GM12891 (cell line): ENCODE measurements at regions not wholly inside any gene's neighbourhood (a gene's known extent, or its start where the extent isn't known, plus 50 kb on each side); places are given as distances from the start of the nearest gene placed in this dataset.

ENCODE experiments used
- DNase-seq: peaks from one replicate; pipeline ENCODE4 v3.0.0; 2011; ENCODE audit warnings: low spot score; ENCODE audit not compliant: insufficient read length
- FAIRE-seq: peaks from 2 replicates; lab custom pipeline; 2011; peaks lifted over from hg19 to GRCh38; lab: Jason Lieb, UNC
- PAX5 ChIP-seq: IDR thresholded peaks from 2 replicates; pipeline ENCODE4 v1.6.1; 2011; ENCODE audit warnings: low read length, moderate library complexity, mild to moderate bottlenecking; ENCODE audit not compliant: insufficient read depth, severe bottlenecking
- POLR2A ChIP-seq: IDR thresholded peaks from 2 replicates; pipeline ENCODE4 v1.6.1; 2011; ENCODE audit warnings: low read depth, low read length, control low read depth
- POLR2AphosphoS5 ChIP-seq: IDR thresholded peaks from 2 replicates; pipeline ENCODE4 v1.6.1; 2011; ENCODE audit warnings: low read depth, low read length, control low read depth
- POU2F2 ChIP-seq: IDR thresholded peaks from 2 replicates; pipeline ENCODE4 v1.6.1; 2011; ENCODE audit warnings: low read depth, mild to moderate bottlenecking, control low read depth, low read length, moderate library complexity
- SPI1 ChIP-seq: IDR thresholded peaks from 2 replicates; pipeline ENCODE4 v1.6.1; 2011; ENCODE audit warnings: low read depth, low read length, control low read depth
- TAF1 ChIP-seq: IDR thresholded peaks from 2 replicates; pipeline ENCODE4 v1.6.1; 2011; ENCODE audit warnings: low read depth, low read length, control low read depth

DNA sequence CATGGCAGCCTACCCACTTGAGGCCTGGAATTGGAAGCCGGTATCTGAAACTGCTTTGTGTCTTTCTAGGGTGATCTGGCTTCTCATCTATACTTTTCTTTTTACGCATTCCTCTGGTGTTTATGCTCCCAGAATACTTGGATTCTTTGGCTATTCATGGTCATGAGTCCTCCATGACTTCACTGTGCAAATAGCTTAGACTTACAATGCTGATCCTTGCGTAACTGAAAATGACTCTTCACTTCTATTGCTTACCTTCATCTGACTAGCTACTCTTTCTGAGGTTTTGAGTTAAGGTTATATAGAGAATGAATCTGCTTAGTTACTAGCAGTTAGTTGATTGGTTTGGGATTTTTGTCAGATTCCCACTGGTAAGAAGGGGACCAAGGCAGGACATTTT is 121.7 kb upstream of the NOVA1 start:
- TF ChIP-seq SPI1 (no peak), TAF1 (no peak), PAX5 (no peak), POLR2AphosphoS5 (no peak), POU2F2 (no peak), POLR2A (no peak)
- no peak for DNase-seq
- FAIRE-seq = no peak

DNA sequence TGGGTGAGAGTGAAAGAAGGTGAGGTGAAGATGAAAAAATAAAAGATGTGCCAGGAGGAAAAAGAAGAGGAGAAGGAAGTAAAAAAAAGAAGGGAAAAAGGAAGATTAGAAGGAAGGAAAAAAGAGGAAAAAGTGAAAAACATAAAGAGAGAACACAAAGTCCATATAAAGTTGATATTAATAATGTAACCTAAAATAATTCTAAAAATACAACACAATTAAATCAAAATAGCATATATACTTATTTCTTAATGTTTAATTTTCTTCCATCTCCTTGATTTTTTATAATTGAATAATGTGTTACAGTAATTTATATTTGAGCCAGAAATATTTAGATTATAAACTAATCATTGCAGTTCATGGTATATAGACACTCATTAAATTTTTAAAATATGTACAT is 124.4 kb upstream of the NOVA1 start:
- DNase-seq (no peak), FAIRE-seq (no peak)
- TF ChIP-seq SPI1 (no peak), PAX5 (no peak), POU2F2 (no peak), TAF1 (no peak), POLR2AphosphoS5 (no peak), POLR2A (no peak)

- no peak for DNase-seq
- no peak for FAIRE-seq
- TF ChIP-seq TAF1 (no peak), POLR2AphosphoS5 (no peak), POLR2A (no peak), PAX5 (no peak), SPI1 (no peak), POU2F2 (no peak)
Measured at GRCh38 chr14:26729851-26730250, 132.0 kb upstream of the NOVA1 start.

GRCh38 chr14:26730929-26731618 is 133.2 kb upstream of the NOVA1 start:
- DNase-seq (no peak), FAIRE-seq (no peak)
- TF ChIP-seq POLR2A (no peak), POLR2AphosphoS5 (no peak), POU2F2 (no peak), PAX5 (no peak), SPI1 (no peak), TAF1 (no peak)

DNA sequence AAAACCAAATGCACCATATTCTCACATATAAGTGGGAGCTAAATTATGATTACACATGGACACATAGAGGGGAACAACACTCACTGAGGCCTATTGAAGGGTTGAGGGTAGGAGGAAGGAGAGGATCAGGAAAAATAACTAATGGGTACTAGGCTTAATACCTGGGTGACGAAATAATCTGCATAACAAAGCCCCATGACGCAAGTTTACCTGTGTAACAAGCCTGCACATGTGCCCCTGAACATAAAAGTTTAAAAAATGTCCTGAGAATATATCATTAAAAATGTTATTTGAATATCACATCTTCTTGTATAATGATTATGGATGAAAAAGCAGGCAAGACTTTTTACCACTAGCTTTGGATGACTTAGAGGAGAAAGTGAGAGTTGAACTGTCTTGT is 138.0 kb upstream of the NOVA1 start:
- no peak for TF ChIP-seq TAF1
- TF ChIP-seq PAX5 = no peak
- no peak for TF ChIP-seq SPI1
- no peak for TF ChIP-seq POU2F2
- TF ChIP-seq POLR2A = no peak
- no peak for TF ChIP-seq POLR2AphosphoS5
- FAIRE-seq = no peak
- DNase-seq = no peak

GRCh38 chr14:26738571-26738970 is 140.7 kb upstream of the NOVA1 start:
- FAIRE-seq (no peak), DNase-seq (no peak)
- TF ChIP-seq POLR2AphosphoS5 = no peak
- no peak for TF ChIP-seq POU2F2
- no peak for TF ChIP-seq TAF1
- TF ChIP-seq POLR2A = no peak
- TF ChIP-seq PAX5 = no peak
- no peak for TF ChIP-seq SPI1

- DNase-seq (no peak), FAIRE-seq (no peak)
- no peak for TF ChIP-seq PAX5
- TF ChIP-seq POU2F2 = no peak
- no peak for TF ChIP-seq POLR2A
- no peak for TF ChIP-seq TAF1
- TF ChIP-seq POLR2AphosphoS5 = no peak
- no peak for TF ChIP-seq SPI1
Measured at GRCh38 chr14:26741711-26742212, 143.9 kb upstream of the NOVA1 start.

DNA sequence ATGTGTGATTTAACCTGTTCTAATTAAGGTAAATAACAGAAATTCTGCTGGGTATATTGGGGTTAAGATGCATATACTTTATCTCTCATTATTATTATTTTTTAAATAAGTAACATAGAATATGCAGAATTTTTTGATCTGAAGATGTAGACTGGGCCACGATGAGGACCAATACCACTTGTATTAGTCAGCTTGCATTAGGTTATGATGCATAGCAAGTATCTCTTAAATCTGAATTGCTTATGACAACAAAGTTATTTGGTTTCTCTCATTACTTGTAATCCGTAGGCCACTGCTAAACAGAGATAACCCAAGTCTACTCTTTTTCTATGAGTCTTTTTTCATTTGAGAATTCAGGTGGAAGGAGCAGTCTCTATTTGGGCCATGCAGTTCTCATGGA is 145.5 kb upstream of the NOVA1 start:
- no peak for FAIRE-seq
- DNase-seq = no peak
- TF ChIP-seq PAX5 (no peak), SPI1 (no peak), POLR2AphosphoS5 (no peak), POLR2A (no peak), TAF1 (no peak), POU2F2 (no peak)

- DNase-seq (no peak), FAIRE-seq (no peak)
- TF ChIP-seq SPI1 = no peak
- TF ChIP-seq PAX5 = no peak
- no peak for TF ChIP-seq POLR2A
Measured at GRCh38 chr14:26744903-26745302, 147.1 kb upstream of the NOVA1 start.

- no peak for FAIRE-seq
- no peak for DNase-seq
- TF ChIP-seq SPI1 = no peak
- TF ChIP-seq POU2F2 = no peak
- no peak for TF ChIP-seq POLR2A
- TF ChIP-seq PAX5 = no peak
- no peak for TF ChIP-seq TAF1
- TF ChIP-seq POLR2AphosphoS5 = no peak
Measured at GRCh38 chr14:26761532-26761931, 163.7 kb upstream of the NOVA1 start.

DNA sequence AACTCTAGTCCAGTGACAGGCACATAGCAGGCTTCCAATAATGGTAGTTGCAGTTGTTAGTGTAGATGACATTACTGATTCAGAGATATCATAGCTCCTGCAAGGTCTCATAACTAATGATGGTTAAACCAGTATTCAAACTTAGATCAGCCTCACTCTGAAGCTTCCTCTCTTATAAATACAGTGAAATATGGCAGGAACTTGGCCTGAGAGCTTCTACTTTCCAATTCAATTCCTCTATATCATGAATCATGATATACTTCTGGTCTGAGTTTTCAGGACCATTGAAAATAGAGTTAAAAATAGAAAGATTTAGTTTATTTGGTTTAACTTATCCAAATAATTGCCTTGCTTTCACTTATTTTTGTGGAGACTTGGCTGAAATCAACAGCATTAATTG is 167.5 kb upstream of the NOVA1 start:
- FAIRE-seq = no peak
- TF ChIP-seq POU2F2 (no peak), TAF1 (no peak), POLR2AphosphoS5 (no peak), SPI1 (no peak), POLR2A (no peak), PAX5 (no peak)

More for the DNA sequence above, 167.5 kb upstream of the NOVA1 start:
- no peak for DNase-seq
